Osteoblast (primary cell): ENCODE measurements at regions not wholly inside any gene's neighbourhood (a gene's known extent, or its start where the extent isn't known, plus 50 kb on each side); places are given as distances from the start of the nearest gene placed in this dataset.

Experiments used
- DNase-seq: peaks from one replicate; pipeline ENCODE4 v3.0.0; 2011; ENCODE audit warnings: low spot score, mixed read lengths; ENCODE audit not compliant: insufficient read length; ENCODE audit errors: missing footprints
- H2AFZ ChIP-seq: 2 replicates; pipeline ENCODE4 v1.6.0; 2011; ENCODE audit warnings: mild to moderate bottlenecking, low read length
- H3K27ac ChIP-seq: 2 replicates; pipeline ENCODE4 v1.5.1; 2011; ENCODE audit warnings: mild to moderate bottlenecking, low read depth, low read length, moderate library complexity
- H3K27me3 ChIP-seq: 2 replicates; pipeline ENCODE4 v1.6.0; 2012; ENCODE audit warnings: mild to moderate bottlenecking, control low read depth, inconsistent platforms, low read length, moderate library complexity; ENCODE audit not compliant: insufficient read depth
- H3K36me3 ChIP-seq: 2 replicates; pipeline ENCODE4 v1.5.1; 2011; ENCODE audit warnings: mild to moderate bottlenecking, low read length, control low read depth, moderate library complexity; ENCODE audit not compliant: insufficient read depth
- H3K4me1 ChIP-seq: 2 replicates; pipeline ENCODE4 v1.5.1; 2011; ENCODE audit warnings: mild to moderate bottlenecking, low read length, control low read depth, moderate library complexity; ENCODE audit not compliant: insufficient read depth
- H3K4me2 ChIP-seq: 2 replicates; pipeline ENCODE4 v1.6.0; 2011; ENCODE audit warnings: mild to moderate bottlenecking, low read length; ENCODE audit not compliant: insufficient read depth
- H3K4me3 ChIP-seq: fragments of 200-600 bp; sonication (generic); 3 replicates; pipeline ENCODE4 v1.5.1; 2012; ENCODE audit warnings: mild to moderate bottlenecking, low read length, inconsistent platforms; ENCODE audit not compliant: insufficient read depth
- H3K79me2 ChIP-seq: 2 replicates; pipeline ENCODE4 v1.6.0; 2012; ENCODE audit warnings: mild to moderate bottlenecking, low read length, control low read depth, inconsistent platforms; ENCODE audit not compliant: insufficient read depth
- H3K9me3 ChIP-seq: 2 replicates; pipeline ENCODE4 v1.5.1; 2011; ENCODE audit warnings: low read depth, low read length, control low read depth
- H4K20me1 ChIP-seq: 2 replicates; pipeline ENCODE4 v1.6.0; 2012; ENCODE audit warnings: mild to moderate bottlenecking, low read length, control low read depth; ENCODE audit not compliant: insufficient read depth
- TF ChIP-seq, protein P1 (sequence below): IDR thresholded peaks from 2 replicates; pipeline ENCODE4 v1.5.1; 2011; ENCODE audit warnings: mild to moderate bottlenecking, low read depth, low read length, moderate library complexity; ENCODE audit errors: extremely low read depth

DNA sequence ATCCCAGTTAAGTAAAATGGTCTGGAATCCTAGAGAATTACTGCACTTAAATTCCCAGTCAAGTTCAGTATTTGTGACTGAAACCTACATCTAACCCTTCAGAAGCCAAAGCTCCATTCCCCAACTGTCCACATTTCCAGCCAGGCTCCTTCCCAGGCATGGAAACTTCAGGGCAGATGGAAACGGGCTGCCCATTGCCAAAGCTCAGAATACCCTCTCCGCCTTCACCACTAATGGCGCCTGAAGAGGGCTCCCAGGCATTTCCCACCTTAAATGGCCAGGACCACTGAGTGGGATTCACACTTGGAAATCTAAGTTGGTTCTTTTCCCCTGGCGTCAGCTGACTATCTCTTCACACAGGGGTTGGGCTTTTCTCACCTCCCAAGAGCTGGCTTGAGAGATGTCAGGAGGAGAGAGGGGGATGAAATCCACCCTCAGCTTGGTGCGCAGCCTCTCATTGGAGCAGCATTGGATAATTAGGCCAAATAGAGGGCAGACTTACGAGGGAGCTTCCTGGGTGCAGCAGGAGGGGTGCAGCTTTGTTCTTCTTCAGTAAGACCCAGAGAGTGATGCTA is 82.9 kb downstream of the ANKRD60 start:
- H2AFZ ChIP-seq: no peak overlapping the region
- no peak overlapping the region for H3K4me3 ChIP-seq
- no peaks in the 10 kb centered on the region for H3K36me3 ChIP-seq
- no peak overlapping the region for H3K27ac ChIP-seq
- H3K9me3 ChIP-seq: no peaks in the 10 kb centered on the region
- TF ChIP-seq, protein P1, sequence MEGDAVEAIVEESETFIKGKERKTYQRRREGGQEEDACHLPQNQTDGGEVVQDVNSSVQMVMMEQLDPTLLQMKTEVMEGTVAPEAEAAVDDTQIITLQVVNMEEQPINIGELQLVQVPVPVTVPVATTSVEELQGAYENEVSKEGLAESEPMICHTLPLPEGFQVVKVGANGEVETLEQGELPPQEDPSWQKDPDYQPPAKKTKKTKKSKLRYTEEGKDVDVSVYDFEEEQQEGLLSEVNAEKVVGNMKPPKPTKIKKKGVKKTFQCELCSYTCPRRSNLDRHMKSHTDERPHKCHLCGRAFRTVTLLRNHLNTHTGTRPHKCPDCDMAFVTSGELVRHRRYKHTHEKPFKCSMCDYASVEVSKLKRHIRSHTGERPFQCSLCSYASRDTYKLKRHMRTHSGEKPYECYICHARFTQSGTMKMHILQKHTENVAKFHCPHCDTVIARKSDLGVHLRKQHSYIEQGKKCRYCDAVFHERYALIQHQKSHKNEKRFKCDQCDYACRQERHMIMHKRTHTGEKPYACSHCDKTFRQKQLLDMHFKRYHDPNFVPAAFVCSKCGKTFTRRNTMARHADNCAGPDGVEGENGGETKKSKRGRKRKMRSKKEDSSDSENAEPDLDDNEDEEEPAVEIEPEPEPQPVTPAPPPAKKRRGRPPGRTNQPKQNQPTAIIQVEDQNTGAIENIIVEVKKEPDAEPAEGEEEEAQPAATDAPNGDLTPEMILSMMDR: no peak
- DNase-seq: no peak
- no peaks in the 10 kb centered on the region for H3K79me2 ChIP-seq
- H3K4me2 ChIP-seq: no peak overlapping the region
- H3K27me3 ChIP-seq: peaks cover 23% of the 10 kb centered on the region
- H3K4me1 ChIP-seq: no peaks in the 10 kb centered on the region
- H4K20me1 ChIP-seq: no peaks in the 10 kb centered on the region

DNA sequence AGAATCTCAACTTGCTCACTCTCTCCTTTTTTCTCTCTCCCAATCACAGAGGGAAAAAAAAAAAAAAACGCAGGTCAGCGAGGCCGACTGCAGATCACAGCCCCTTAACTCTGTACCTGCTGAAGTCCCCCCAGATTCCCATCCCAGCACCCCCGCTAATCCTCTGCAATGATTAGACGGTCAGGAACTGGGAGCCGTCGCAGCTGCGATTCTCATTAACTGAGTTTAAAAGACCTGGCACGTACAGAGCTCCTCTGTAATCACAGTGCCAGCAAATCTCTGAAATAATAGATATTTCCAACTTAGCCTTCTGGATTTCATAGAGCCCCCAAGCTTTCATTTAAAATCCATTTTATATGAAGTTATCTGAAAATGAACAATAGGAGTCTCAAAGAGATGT is 84.4 kb downstream of the ANKRD60 start:
- Histone ChIP-seq H3K79me2 (no peaks in the 10 kb centered on the region), H4K20me1 (no peaks in the 10 kb centered on the region), H3K36me3 (no peaks in the 10 kb centered on the region), H3K4me2 (no peak overlapping the region), H3K4me3 (no peak overlapping the region), H3K4me1 (no peaks in the 10 kb centered on the region), H3K9me3 (no peaks in the 10 kb centered on the region), H3K27me3 (peaks cover 23% of the 10 kb centered on the region), H3K27ac (no peak overlapping the region), H2AFZ (no peak overlapping the region)
- TF ChIP-seq, protein P1: no peak
- no peak for DNase-seq

DNA sequence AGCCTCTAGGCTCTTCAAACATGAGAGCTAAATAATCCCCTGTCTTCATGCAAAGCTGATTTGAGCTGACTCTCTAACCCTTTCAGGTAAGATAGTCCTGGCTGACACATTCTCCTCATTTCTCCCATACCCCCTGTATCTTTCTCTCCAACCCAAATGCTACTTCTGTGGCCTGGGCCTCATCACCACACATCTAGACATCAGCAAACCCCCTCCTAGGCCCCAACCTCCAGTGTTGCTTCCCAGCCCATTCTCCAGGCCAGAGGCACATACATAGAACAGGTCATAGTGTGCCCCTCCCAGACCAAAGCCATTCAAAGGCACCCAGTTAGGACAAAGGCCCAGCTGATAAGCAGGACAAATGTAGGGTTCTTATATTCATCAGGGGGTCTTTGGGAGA is 84.9 kb downstream of the ANKRD60 start:
- Histone ChIP-seq H2AFZ (no peak overlapping the region), H3K79me2 (no peaks in the 10 kb centered on the region), H3K36me3 (no peaks in the 10 kb centered on the region), H3K4me3 (no peak overlapping the region), H3K27ac (no peak overlapping the region), H3K9me3 (no peaks in the 10 kb centered on the region), H3K4me2 (no peak overlapping the region), H3K27me3 (peaks cover 23% of the 10 kb centered on the region), H4K20me1 (no peaks in the 10 kb centered on the region), H3K4me1 (no peaks in the 10 kb centered on the region)
- DNase-seq: no peak
- TF ChIP-seq, protein P1: no peak

DNA sequence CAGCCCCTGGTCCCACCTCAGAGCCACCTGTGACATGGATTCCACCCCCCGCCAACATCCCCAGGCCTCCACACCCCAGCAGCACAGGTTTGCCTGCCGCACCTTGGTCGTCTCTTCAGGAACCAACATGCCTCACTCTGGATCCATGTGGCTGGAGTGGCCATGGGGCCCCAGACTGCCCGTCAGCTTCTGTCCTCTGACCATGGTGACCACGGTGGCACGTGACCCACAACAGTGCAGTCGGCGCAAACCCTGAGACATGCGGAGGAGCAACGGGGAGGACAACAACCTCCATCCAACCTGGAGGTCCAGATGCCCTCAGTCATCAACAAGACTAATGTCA is 85.6 kb downstream of the ANKRD60 start:
- TF ChIP-seq, protein P1: no peak
- no peak overlapping the region for H2AFZ ChIP-seq
- peaks cover 20% of the 10 kb centered on the region for H3K27me3 ChIP-seq
- no peaks in the 10 kb centered on the region for H3K79me2 ChIP-seq
- H3K9me3 ChIP-seq: no peaks in the 10 kb centered on the region
- H3K36me3 ChIP-seq: no peaks in the 10 kb centered on the region
- no peaks in the 10 kb centered on the region for H3K4me1 ChIP-seq
- no peaks in the 10 kb centered on the region for H4K20me1 ChIP-seq
- H3K4me3 ChIP-seq: no peak overlapping the region
- no peak overlapping the region for H3K4me2 ChIP-seq
- no peak for DNase-seq
- H3K27ac ChIP-seq: no peak overlapping the region
